Renal cortex interstitium (tissue), 11 donors: ENCODE measurements at regions not wholly inside any gene's neighbourhood (a gene's known extent, or its start where the extent isn't known, plus 50 kb on each side); places are given as distances from the start of the nearest gene placed in this dataset.
"Not testable (repeated sequence)": the region's sequence is repeated elsewhere in the genome, so short reads cannot be mapped to it uniquely, and the experiment has no call there.

ENCODE experiments used
- DNase-seq, 11 donors: peaks; one replicate each; pipeline ENCODE4 v3.0.0-alpha.2; 2013; ENCODE audit warnings: low read depth in 9 of 11, low spot score in 4 of 11; ENCODE audit errors: extremely low read depth in 1 of 11

DNA sequence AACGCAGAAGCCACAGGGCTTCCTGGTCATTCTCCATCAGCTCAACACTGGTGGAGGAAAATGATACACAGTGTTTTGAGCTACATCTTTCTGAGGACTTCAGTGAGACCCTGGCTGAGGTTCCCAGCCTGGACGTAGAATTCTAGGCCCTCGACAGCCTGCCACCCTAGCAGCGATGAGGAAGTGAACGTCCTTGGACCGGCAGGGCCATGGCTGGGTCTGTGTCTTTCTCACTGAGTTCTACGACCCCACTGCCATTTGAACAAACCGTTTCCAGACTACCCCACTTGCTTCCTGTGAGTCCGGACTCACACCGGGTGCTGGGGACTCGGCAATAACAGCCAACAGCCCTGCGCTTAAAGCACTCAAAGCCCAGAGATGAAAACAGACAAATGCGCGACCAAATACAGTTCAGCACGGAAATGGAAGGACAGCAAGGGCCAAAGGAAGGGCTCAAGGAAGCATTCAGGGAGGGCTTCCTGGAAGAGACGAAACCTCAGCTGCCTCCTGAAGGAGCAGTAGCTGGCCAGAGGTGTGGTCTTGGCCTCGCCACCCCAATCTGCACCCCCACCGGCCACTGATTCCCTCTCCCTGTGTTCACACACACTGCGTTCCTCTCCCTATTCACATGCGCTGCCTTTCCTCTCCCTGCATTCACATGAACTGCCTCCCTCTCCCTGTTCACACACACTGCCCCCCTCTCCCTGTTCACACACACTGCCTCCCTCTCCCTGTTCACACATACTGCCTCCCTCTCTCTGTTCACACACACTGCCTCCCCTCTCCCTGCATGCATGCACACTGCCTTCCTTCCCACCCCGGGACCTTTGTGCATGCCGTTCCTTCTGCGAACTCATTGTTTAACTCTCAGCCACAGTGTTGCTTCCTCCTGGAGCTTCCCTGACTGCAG, 136.3 kb upstream of the PRR20G start:
- DNase-seq = no peak

DNA sequence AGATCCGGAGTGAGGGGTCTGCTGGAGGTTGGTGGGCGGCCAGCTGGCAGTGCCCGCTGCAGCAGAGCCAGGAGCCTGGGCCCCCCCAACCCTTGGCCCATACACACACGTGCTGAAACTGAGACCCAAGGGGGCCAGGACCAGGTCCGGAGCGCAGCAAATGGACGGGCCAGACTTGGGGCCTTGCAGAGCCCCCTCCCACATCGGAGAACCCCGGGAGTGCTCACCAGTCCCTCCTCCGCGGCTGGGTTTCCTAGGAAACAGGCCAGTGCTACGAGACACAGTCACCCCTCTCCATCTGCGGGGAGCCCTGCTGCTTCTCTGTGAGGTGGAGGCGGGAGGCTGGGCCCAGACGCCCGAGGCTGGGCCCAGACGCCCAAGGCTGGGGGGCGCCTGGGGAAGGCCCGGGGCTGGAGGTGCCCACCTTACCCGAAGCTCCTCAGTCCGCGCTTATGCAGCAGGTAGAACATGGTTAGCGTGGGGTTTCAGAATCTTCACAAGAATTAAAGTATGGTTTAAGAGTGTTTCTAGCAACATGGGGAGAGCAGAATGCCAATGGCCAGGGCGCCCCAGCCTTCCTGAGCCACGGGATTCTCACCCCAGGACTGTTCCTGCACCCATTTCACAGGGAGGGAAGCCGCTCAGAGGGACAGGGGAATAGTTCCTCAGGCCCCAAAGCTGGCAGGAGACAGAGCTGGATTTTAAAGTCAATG, 135.0 kb upstream of the PRR20G start:
- DNase-seq = no peak

DNA sequence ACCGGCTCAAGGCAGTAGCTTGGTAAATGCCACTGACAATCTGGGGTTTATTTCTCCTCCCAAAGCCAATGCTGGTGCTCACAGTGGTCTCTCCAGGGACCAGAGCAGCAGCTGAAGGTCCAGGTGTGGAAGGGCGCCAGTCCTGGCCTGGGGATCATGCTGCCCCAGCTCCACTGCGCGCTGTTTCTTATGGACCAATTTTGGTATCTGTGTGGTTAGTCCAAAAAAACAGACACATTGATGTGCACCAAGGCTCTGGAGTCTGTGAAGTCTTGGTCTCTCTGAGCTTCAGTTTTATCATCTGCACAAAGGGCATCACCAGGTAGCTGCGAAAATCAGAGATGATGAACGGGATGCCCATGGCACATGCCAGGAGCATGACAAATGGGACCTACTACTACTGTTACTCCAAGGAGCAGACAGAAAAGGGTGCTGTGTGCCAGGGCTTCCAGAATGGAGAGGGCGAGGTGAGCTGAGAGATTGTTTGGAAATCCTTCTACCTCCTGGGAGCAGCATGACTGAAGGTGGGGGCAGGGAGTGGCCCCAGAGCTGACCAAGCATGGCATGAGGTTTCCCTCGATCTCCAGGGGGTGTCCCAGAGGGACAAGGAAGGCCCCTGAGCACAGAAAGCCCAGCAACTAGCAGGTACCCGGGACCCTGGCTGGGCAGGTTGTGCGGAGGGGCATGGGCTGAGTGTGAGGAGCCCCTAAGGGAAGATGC, 134.3 kb upstream of the PRR20G start:
- no peak for DNase-seq

GRCh38 chr3:127420829-127421228, 133.0 kb upstream of the PRR20G start:
- no peak for DNase-seq

GRCh38 chr3:127419641-127420553, 132.1 kb upstream of the PRR20G start:
- DNase-seq = no peak

DNA sequence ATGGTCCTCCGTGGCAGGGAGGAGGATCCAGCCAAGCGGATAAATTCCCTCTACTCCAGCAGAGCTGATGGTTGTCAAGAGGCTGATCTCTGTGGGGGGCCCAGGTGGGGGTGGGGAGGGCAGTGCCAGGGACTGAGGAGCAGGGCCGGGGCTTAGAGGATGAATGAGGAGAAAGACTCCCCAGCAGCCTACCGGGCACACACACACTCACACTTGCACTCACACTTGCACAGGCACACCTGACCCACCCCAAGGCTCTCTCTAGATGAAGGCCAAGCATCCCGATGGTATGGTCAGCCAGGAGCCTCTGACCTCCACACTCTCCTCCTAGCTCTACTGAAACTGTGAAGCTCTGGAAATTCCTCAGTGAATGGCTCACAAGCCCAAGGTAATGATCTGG, 131.3 kb upstream of the PRR20G start:
- DNase-seq = no peak

- no peak for DNase-seq
These were observed 130.8 kb upstream of the PRR20G start for GRCh38 chr3:127418560-127419147.

DNA sequence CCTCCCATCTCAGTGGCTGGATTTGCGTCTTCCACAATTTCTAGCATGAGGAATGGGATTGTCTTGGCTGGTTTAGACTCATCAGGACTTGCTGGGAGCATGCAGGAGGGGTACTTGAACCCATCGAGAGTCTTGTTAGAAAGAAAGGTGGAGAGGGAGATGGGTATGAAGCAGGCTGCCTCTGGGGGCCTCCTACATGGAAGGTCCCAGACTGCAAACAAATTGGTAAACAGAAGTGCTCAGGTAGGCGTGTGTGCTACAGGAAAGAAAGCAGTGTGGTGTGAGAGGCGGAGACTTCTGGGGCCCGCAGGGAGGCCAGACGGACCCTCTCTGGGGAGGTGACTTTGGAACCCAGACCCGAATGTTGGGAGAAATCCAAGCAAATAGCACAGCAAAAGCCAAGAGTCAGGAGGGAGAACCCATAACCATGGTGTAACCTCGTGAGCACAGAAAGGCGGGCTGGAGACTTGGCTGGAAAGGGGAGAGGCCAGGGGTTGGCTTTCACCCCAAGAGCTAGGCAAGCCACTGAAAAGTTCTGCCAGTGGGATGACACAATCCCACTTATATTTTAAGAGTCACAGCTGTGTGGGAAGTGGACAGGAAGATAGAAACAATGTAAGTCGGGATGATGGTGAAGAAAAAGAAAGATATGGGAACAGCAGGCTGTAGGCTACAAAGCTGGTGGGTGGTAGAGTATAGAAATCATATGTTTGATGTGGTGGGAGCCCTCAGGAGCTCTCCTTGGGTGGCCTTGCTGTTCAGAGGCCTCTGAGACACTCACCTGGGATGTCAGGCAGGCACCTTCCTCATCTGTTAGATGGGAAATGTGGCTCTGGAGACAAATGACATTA, 130.1 kb upstream of the PRR20G start:
- no peak for DNase-seq

GRCh38 chr3:127413871-127414270, 126.0 kb upstream of the PRR20G start:
- no peak for DNase-seq

GRCh38 chr3:127413318-127413673, 125.5 kb upstream of the PRR20G start:
- no peak for DNase-seq

- no peak for DNase-seq
These were observed 124.9 kb upstream of the PRR20G start for GRCh38 chr3:127412578-127413317.

DNA sequence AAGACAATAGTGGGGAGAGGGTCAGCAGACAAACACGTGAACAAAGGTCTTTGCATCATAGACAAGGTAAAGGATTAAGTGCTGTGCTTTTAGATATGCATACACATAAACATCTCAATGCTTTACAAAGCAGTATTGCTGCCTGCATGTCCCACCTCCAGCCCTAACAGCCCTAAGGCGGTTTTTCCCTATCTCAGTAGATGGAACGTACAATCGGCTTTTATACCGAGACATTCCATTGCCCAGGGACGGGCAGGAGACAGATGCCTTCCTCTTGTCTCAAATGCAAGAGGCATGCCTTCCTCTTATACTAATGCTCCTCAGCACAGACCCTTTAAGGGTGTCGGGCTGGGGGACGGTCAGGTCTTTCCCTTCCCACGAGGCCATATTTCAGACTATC, 124.0 kb upstream of the PRR20G start:
- DNase-seq = not testable (repeated sequence)

GRCh38 chr3:127411083-127411727, 123.4 kb upstream of the PRR20G start:
- DNase-seq = no peak

DNA sequence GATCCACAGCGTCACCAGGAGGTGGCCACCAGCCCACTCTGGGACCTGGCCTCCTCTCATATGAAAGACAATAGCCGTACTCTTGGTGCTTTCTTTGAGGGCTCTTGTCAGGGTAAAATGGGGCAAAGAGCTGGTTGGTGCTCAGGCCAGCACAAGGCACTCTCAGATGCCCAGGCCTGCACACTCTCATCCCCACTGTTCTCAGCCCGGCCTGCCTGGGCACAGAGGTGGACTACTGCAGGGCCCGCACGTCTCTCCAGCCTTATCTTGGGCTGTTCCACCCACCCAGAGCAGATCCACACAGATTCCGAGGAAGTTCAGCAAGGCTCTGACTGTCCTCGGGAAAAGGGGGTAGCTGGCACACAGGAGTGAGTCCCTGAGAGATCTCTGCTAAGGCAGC, 122.8 kb upstream of the PRR20G start:
- DNase-seq = no peak

GRCh38 chr3:127410137-127410488, 122.3 kb upstream of the PRR20G start:
- DNase-seq = no peak

- no peak for DNase-seq
These were observed 121.7 kb upstream of the PRR20G start for GRCh38 chr3:127409421-127410136.
